ENCODE measurements at regions not wholly inside any gene's neighbourhood (a gene's known extent, or its start where the extent isn't known, plus 50 kb on each side); places are given as distances from the start of the nearest gene placed in this dataset.

GRCh38 chr15:26095710-26096330 is 232.7 kb upstream of the ATP10A start:
- TF ChIP-seq, protein P1, sequence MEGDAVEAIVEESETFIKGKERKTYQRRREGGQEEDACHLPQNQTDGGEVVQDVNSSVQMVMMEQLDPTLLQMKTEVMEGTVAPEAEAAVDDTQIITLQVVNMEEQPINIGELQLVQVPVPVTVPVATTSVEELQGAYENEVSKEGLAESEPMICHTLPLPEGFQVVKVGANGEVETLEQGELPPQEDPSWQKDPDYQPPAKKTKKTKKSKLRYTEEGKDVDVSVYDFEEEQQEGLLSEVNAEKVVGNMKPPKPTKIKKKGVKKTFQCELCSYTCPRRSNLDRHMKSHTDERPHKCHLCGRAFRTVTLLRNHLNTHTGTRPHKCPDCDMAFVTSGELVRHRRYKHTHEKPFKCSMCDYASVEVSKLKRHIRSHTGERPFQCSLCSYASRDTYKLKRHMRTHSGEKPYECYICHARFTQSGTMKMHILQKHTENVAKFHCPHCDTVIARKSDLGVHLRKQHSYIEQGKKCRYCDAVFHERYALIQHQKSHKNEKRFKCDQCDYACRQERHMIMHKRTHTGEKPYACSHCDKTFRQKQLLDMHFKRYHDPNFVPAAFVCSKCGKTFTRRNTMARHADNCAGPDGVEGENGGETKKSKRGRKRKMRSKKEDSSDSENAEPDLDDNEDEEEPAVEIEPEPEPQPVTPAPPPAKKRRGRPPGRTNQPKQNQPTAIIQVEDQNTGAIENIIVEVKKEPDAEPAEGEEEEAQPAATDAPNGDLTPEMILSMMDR (IDR thresholded peaks at IDR 0.05), result no peak
- no peak for TF ChIP-seq EZH2 (IDR thresholded peaks at IDR 0.05; ENCODE audit: borderline replicate concordance, insufficient read depth, low read depth, low read length, poor library complexity, severe bottlenecking)
